Eye (tissue), 1 donor: ENCODE measurements at regions not wholly inside any gene's neighbourhood (a gene's known extent, or its start where the extent isn't known, plus 50 kb on each side); places are given as distances from the start of the nearest gene placed in this dataset.

Source experiments
- DNase-seq: peaks from one replicate; pipeline ENCODE4 v3.0.0-alpha.2; 2015

DNA sequence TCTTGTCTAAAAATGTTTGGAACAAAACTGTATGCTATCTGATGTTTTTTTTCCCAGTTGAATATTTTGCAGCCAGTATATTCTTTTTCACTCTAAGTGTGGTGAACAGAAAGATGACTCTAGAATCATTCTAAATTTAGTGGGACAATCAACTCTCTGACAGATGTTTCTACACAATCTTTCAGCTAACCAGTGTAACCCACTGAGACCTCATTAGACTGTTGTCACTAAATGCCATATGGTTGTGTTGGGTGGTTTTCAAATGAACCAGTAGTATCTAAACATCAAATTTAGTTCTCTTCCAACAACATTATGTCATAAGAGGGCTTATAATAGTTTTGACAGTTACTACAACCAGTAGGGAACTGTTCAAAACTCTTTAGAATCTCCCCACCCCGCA, 129.6 kb upstream of the PRLR start:
- DNase-seq = no peak

GRCh38 chr5:35357973-35358372, 127.7 kb upstream of the PRLR start:
- DNase-seq = no peak

DNA sequence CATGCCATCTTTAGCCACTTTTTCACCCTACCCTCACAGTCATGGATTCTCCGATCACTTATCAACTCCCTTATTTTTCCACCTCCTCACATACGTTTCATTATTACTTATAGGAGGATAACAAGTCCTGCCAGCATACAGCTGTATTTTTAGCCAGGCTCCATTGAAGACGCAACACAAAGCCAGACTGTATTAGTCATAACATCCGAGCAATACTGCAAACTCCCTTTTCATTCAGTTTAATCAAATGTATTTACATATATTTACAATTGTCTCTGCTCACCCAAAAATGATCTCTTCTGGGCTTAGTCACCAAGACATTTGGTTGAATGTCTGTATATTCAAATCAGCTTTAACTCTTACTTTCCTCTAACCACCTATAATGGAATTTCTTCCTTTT, 126.4 kb upstream of the PRLR start:
- DNase-seq = no peak

- no peak for DNase-seq
Measured at GRCh38 chr5:35354751-35355150, 124.5 kb upstream of the PRLR start.

- DNase-seq = no peak
Measured at GRCh38 chr5:35345222-35345621, 114.9 kb upstream of the PRLR start.

- no peak for DNase-seq
Measured at GRCh38 chr5:35342664-35343063, 112.4 kb upstream of the PRLR start.

DNA sequence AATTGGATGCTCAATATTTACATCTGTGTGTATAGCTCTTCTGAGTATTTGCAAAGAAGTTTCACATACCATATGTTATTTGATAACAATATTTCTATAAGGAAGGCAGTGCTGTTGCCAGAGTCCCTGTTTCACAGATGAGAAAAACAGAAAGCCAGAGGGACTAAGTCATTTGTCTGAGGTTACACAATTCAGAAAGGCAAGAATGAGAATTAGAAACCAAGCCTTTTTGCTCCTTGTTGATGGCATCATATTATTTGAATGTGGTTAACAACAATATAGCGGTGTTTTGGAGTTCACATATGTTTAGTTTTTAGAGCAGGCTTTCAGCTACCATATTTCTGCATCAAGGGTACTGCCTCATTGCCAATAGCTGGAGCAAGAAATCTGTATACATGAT, 110.9 kb upstream of the PRLR start:
- DNase-seq = no peak

DNA sequence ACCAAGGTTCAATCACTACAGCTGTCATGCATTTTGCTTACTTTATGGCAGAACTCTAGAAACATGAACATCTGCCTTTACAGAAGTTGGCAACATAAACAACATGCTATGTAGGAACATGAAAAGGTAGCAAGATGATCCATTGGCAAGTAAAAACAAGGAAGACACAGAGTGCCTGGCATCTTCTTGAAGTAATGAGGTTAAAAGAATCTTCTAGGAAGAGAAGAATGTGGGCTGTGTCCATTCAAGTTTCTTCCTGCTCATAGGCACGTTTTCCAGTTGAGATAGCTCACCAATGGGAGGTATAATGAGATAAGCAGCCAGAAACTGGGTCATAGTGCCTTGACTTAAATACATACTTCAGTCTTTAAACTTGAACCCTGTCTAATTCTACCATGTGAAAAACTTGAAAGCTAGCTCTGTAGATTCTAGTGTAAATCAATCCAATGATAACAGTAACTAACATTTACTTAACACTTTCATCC, 109.4 kb upstream of the PRLR start:
- DNase-seq = no peak

- DNase-seq = no peak
Measured at GRCh38 chr5:35339006-35339405, 108.7 kb upstream of the PRLR start.

DNA sequence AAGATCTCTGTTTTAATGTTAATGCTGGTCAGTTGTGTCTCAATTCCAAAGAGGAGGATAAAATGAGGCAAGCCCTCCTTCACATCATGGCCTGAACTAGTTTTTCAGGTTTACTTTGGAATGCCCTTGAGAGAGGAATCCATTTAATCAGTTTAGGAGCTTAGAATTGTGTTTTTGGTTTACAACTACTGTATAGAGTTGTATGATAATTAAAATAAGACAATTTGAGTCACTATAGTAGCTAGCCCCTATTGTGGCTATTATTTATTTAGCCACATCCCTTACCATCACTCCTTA, 107.8 kb upstream of the PRLR start:
- DNase-seq = no peak

GRCh38 chr5:35337340-35338156, 107.3 kb upstream of the PRLR start:
- no peak for DNase-seq

GRCh38 chr5:35336230-35336629, 105.9 kb upstream of the PRLR start:
- no peak for DNase-seq

DNA sequence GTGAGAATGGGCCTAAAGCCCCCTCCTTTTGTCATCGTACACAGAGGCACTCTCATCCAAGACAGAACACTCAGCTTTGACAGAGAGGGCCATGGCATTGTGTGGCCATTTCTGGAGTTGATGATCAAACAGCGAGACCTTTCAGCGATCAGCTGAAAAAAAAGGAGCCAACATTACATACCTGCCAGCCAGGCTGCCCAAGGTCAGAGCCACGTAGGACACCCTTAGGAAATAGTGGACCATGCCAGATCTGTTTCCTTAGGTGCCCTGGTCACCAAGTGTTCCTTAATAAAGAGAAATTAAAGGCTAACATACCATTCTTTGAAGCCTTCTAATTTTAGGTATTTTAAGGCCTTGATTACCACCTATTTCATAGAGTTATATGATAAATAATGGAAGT, 105.5 kb upstream of the PRLR start:
- DNase-seq = no peak

DNA sequence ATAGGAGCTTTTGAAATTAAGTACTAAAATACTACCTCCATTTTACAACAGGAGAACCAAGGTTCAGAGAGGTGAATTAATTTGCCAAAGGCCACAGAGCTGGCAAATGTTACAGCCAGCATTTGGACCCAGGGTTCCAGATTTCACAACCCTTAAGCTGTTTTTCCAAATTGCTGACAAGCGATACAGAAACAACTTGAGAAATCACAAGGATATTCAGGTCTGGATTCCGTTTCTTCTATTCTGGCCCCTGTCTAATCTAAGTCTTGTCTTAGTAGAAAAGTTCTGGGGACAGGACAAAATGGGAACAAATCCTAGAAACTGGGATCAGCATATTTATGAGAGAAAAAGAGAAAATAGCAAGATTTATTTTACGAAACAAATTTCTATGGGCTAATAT, 103.1 kb upstream of the PRLR start:
- no peak for DNase-seq

GRCh38 chr5:35331956-35332950, 102.0 kb upstream of the PRLR start:
- no peak for DNase-seq

DNA sequence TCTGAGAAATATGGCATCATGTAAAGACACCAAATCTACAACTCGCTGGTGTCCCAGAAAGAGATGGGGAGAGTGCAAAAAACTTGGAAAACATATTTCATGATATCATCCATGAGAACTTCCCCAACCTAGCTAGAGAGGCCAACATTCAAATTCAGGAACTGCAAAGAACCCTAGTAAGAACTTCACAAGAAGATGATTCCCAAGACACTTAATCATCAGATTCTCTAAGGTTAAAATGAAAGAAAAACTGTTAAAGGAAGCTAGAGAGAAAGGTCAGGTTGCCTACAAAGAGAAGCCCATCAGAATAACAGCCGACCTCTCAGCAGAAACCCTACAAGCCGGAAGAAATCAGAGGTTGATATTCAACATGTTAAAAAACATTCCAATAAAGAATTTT, 95.5 kb upstream of the PRLR start:
- DNase-seq = no peak

GRCh38 chr5:35324679-35325078, 94.4 kb upstream of the PRLR start:
- no peak for DNase-seq

DNA sequence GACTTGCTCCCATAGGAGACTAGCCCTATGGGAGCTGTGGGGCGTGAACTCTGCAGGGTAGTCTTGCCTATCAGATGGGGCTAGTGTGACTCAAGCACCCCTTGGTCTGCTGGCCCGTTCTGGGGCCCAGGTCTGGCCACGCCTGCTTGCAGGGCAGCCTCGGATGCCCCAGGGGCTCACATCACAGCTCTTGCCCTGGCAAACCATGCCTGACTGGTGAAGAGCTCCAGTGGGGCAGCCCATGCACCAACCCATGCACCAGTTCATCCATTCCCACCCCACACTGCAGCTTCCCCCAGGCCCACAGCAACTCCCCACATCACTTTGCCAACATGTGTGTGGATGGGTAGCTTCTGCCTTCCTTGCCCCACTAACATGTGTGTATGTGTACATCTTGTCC, 93.9 kb upstream of the PRLR start:
- no peak for DNase-seq

DNA sequence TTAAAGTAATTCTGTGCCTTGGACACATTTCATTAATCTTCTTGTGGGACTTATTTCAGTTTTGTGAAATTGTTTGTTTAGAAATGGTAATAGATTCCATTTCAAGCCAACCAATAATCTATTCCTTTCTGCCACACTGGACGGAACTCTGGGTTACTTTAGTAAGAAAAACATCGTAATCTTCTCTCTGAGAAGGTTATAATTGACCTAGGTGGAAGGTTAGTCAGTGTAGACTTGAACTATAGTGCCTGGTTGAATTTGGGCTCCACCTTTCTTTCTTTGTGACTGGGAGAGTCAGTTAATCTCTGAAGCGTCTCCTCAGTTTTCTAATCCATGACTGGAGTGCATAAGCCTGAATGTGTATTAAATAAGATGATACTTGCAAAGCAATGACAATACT, 89.7 kb upstream of the PRLR start:
- DNase-seq = no peak

GRCh38 chr5:35319333-35320002, 89.2 kb upstream of the PRLR start:
- DNase-seq = peak; percentile 22

GRCh38 chr5:35317586-35317985, 87.3 kb upstream of the PRLR start:
- DNase-seq = no peak

- no peak for DNase-seq
Measured at GRCh38 chr5:35316611-35317274, 86.5 kb upstream of the PRLR start.

DNA sequence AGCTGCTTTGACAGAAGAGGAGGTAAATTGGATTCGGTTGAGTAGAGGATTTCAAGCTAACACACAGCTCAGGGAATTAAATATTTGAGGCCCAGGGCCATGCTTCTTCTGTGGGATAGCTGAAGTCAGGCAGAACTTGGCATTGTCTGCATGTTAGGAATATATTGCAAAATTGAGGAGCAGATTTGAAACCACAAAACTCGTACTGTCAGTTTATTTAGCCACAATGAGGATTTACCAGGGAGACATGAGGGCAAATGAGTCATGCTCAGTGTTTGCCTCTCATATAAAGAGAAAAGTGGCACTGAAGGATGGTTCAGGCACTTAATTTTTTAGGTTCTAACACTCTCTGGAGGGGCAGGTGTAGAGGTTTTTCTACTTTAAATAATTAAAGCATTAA, 83.0 kb upstream of the PRLR start:
- no peak for DNase-seq
